Caki2 (cell line): ENCODE measurements at regions not wholly inside any gene's neighbourhood (a gene's known extent, or its start where the extent isn't known, plus 50 kb on each side); places are given as distances from the start of the nearest gene placed in this dataset.
"Not testable (repeated sequence)": the region's sequence is repeated elsewhere in the genome, so short reads cannot be mapped to it uniquely, and the experiment has no call there.

Source experiments
- DNase-seq: peaks from one replicate; pipeline ENCODE4 v3.0.0-alpha.2; 2015; ENCODE audit warnings: low read depth
- in situ Hi-C: cut with HindIII; loops from 2 replicates; pipeline ENCODE4 v1.10.0; 2016; ENCODE audit warnings: low sequenced_read_pairs, low pct_unique_long_range_greater_than_20kb, mixed read lengths

- in situ Hi-C loops = no loop called here
- DNase-seq = no peak
Observed at GRCh38 chr5:96322865-96323264, 110.2 kb downstream of the PCSK1 start.

- no peak for DNase-seq
- in situ Hi-C loops = no loop called here
Observed at GRCh38 chr5:96322217-96322616, 110.8 kb downstream of the PCSK1 start.

GRCh38 chr5:96321345-96321744 is 111.7 kb downstream of the PCSK1 start:
- no peak for DNase-seq
- in situ Hi-C loops = no loop called here

- in situ Hi-C loops = no loop called here
- DNase-seq = no peak
Observed at GRCh38 chr5:96320797-96321196, 112.3 kb downstream of the PCSK1 start.

- DNase-seq = not testable (repeated sequence)
Observed at GRCh38 chr5:96319981-96320739, 112.9 kb downstream of the PCSK1 start.

GRCh38 chr5:96318569-96319110 is 114.4 kb downstream of the PCSK1 start:
- DNase-seq = no peak
- in situ Hi-C loops = no loop called here

More at GRCh38 chr5:96319981-96320739, 112.9 kb downstream of the PCSK1 start:
- in situ Hi-C loops = not testable (repeated sequence)

- no peak for DNase-seq
- in situ Hi-C loops = no loop called here
Observed at GRCh38 chr5:96317945-96318344, 115.1 kb downstream of the PCSK1 start.

- in situ Hi-C loops = no loop called here
- no peak for DNase-seq
Observed at GRCh38 chr5:96316487-96316886, 116.6 kb downstream of the PCSK1 start.

GRCh38 chr5:96316017-96316416 is 117.0 kb downstream of the PCSK1 start:
- in situ Hi-C loops = no loop called here
- DNase-seq = no peak

GRCh38 chr5:96315431-96315830 is 117.6 kb downstream of the PCSK1 start:
- no peak for DNase-seq
- in situ Hi-C loops = no loop called here

GRCh38 chr5:96312383-96312782 is 120.7 kb downstream of the PCSK1 start:
- DNase-seq = no peak
- in situ Hi-C loops = no loop called here

- in situ Hi-C loops, DNase-seq: not testable (repeated sequence)
Observed at GRCh38 chr5:96307047-96307446, 126.0 kb downstream of the PCSK1 start.

- DNase-seq = no peak
- in situ Hi-C loops = no loop called here
Observed at GRCh38 chr5:96302174-96302738, 130.8 kb downstream of the PCSK1 start.

- in situ Hi-C loops = no loop called here
- DNase-seq = no peak
Observed at GRCh38 chr5:96300976-96301375, 132.1 kb downstream of the PCSK1 start.

GRCh38 chr5:96297867-96298266 is 135.2 kb downstream of the PCSK1 start:
- no peak for DNase-seq
- in situ Hi-C loops = no loop called here

GRCh38 chr5:96297290-96297689 is 135.8 kb downstream of the PCSK1 start:
- in situ Hi-C loops = no loop called here
- DNase-seq = no peak

GRCh38 chr5:96294884-96295202 is 138.2 kb downstream of the PCSK1 start:
- no peak for DNase-seq
- in situ Hi-C loops = no loop called here

- in situ Hi-C loops = no loop called here
- DNase-seq = no peak
Observed at GRCh38 chr5:96293966-96294883, 138.8 kb downstream of the PCSK1 start.
